Endodermal cell (in vitro differentiated cells): ENCODE measurements at regions not wholly inside any gene's neighbourhood (a gene's known extent, or its start where the extent isn't known, plus 50 kb on each side); places are given as distances from the start of the nearest gene placed in this dataset.

ENCODE experiments used
- DNase-seq: peaks from one replicate; pipeline ENCODE4 v3.0.0-alpha.2; 2017
- H3K27ac ChIP-seq: 2 replicates; pipeline ENCODE4 v1.5.1; 2013; ENCODE audit warnings: mild to moderate bottlenecking, low read depth, low read length, moderate library complexity
- H3K27me3 ChIP-seq: 2 replicates; pipeline ENCODE4 v1.6.1; 2013; ENCODE audit warnings: mild to moderate bottlenecking, low read length, moderate library complexity; ENCODE audit not compliant: insufficient read depth, control insufficient read depth, poor library complexity, severe bottlenecking
- H3K36me3 ChIP-seq: 2 replicates; pipeline ENCODE4 v1.7.0; 2013; ENCODE audit warnings: mild to moderate bottlenecking, low read length, moderate library complexity; ENCODE audit not compliant: control insufficient read depth, insufficient read depth
- H3K4me1 ChIP-seq: one replicate; pipeline ENCODE4 v1.7.0; 2013; ENCODE audit warnings: low read length; ENCODE audit not compliant: control insufficient read depth, insufficient read depth
- H3K4me3 ChIP-seq: 2 replicates; pipeline ENCODE4 v1.5.1; 2013; ENCODE audit warnings: mild to moderate bottlenecking, low read length, moderate library complexity
- H3K9ac ChIP-seq: 2 replicates; pipeline ENCODE4 v1.6.1; 2013; ENCODE audit warnings: mild to moderate bottlenecking, low read length, moderate library complexity; ENCODE audit not compliant: poor library complexity, severe bottlenecking; ENCODE audit errors: extremely low read depth
- H3K9me3 ChIP-seq: 2 replicates; pipeline ENCODE4 v1.6.1; 2013; ENCODE audit warnings: mild to moderate bottlenecking, low read length, moderate library complexity; ENCODE audit not compliant: control insufficient read depth
- H3K27ac Mint-ChIP-seq: 2 replicates; pipeline ENCODE4 v1.8.0; 2020; ENCODE audit warnings: mixed read lengths
- H3K27me3 Mint-ChIP-seq: 2 replicates; pipeline ENCODE4 v1.8.0; 2021; ENCODE audit warnings: mild to moderate bottlenecking, mixed read lengths; ENCODE audit not compliant: insufficient read depth
- H3K36me3 Mint-ChIP-seq: 2 replicates; pipeline ENCODE4 v1.8.0; 2020; ENCODE audit warnings: low read depth, mixed read lengths
- H3K4me1 Mint-ChIP-seq: 2 replicates; pipeline ENCODE4 v1.8.0; 2020; ENCODE audit warnings: mixed read lengths
- H3K4me3 Mint-ChIP-seq: 2 replicates; pipeline ENCODE4 v1.8.0; 2020; ENCODE audit warnings: mild to moderate bottlenecking, moderate library complexity, mixed read lengths
- H3K9me3 Mint-ChIP-seq: 2 replicates; pipeline ENCODE4 v1.8.0; 2020; ENCODE audit warnings: mild to moderate bottlenecking, mixed read lengths
- CTCF ChIP-seq: fragments of 200-600 bp; sonication (generic); conservative IDR thresholded peaks from 2 replicates; pipeline ENCODE4 v1.5.0; 2021; ENCODE audit warnings: antibody characterized with exemption, mild to moderate bottlenecking
- WGBS, 2 experiments: methylation state at CpG; one replicate each; pipeline versions ENCODE4 v1.1.5 to v1.1.7; 2013; ENCODE audit warnings: missing lambda C conversion rate in 2 of 2, mixed read lengths in 1 of 2; ENCODE audit not compliant: insufficient coverage in 1 of 2, insufficient read length in 1 of 2; 5-methylcytosine and 5-hydroxymethylcytosine counted together

GRCh38 chr19:28553764-28554163 is 659.2 kb downstream of the UQCRFS1 start:
- no peaks in the 10 kb centered on the region for H3K36me3 ChIP-seq
- no peaks in the 10 kb centered on the region for H3K27me3 Mint-ChIP-seq
- no peak overlapping the region for H3K27ac ChIP-seq
- no peak overlapping the region for H3K4me3 Mint-ChIP-seq
- peaks cover 14% of the 10 kb centered on the region for H3K4me1 Mint-ChIP-seq
- H3K27me3 ChIP-seq, result no peaks in the 10 kb centered on the region
- no peaks in the 10 kb centered on the region for H3K36me3 Mint-ChIP-seq
- H3K27ac Mint-ChIP-seq, result no peak overlapping the region
- no peaks in the 10 kb centered on the region for H3K9me3 Mint-ChIP-seq
- H3K4me1 ChIP-seq, result peaks cover 10% of the 10 kb centered on the region
- no peak overlapping the region for H3K4me3 ChIP-seq
- no peak for TF ChIP-seq CTCF
- DNase-seq, result peak; percentile 29
- no peak overlapping the region for H3K9ac ChIP-seq
- WGBS, 2 experiments, result 95 to 100% methylated on average over 1 to 2 of the region's 2 CpGs
- no peaks in the 10 kb centered on the region for H3K9me3 ChIP-seq

GRCh38 chr19:28553005-28553404 is 659.9 kb downstream of the UQCRFS1 start:
- Mint-ChIP-seq H3K27ac (no peak overlapping the region), H3K27me3 (no peaks in the 10 kb centered on the region), H3K4me3 (no peak overlapping the region), H3K9me3 (no peaks in the 10 kb centered on the region), H3K36me3 (no peaks in the 10 kb centered on the region), H3K4me1 (peaks cover 14% of the 10 kb centered on the region)
- H3K36me3 ChIP-seq, result no peaks in the 10 kb centered on the region
- H3K27me3 ChIP-seq, result no peaks in the 10 kb centered on the region
- H3K9ac ChIP-seq, result no peak overlapping the region
- H3K4me3 ChIP-seq, result no peak overlapping the region
- no peak for DNase-seq
- no peaks in the 10 kb centered on the region for H3K9me3 ChIP-seq
- 91 to 100% methylated on average over 5 of the region's 5 CpGs for WGBS, 2 experiments
- peaks cover 10% of the 10 kb centered on the region for H3K4me1 ChIP-seq
- no peak for TF ChIP-seq CTCF
- no peak overlapping the region for H3K27ac ChIP-seq

GRCh38 chr19:28549680-28550277 is 663.2 kb downstream of the UQCRFS1 start:
- H3K27me3 ChIP-seq, result no peaks in the 10 kb centered on the region
- no peak overlapping the region for H3K4me3 ChIP-seq
- H3K36me3 Mint-ChIP-seq, result no peaks in the 10 kb centered on the region
- H3K9me3 Mint-ChIP-seq, result no peaks in the 10 kb centered on the region
- no peaks in the 10 kb centered on the region for H3K36me3 ChIP-seq
- no peak overlapping the region for H3K4me3 Mint-ChIP-seq
- no peak for DNase-seq
- no peak overlapping the region for H3K27ac ChIP-seq
- peaks cover 7% of the 10 kb centered on the region for H3K4me1 ChIP-seq
- no peaks in the 10 kb centered on the region for H3K27me3 Mint-ChIP-seq
- TF ChIP-seq CTCF, result no peak
- peaks cover 8% of the 10 kb centered on the region for H3K4me1 Mint-ChIP-seq
- WGBS, 2 experiments, result 67 to 78% methylated on average over 3 to 7 of the region's 7 CpGs
- no peaks in the 10 kb centered on the region for H3K9me3 ChIP-seq
- no peak overlapping the region for H3K9ac ChIP-seq
- H3K27ac Mint-ChIP-seq, result no peak overlapping the region
